Panc1 (cell line): ENCODE measurements at regions not wholly inside any gene's neighbourhood (a gene's known extent, or its start where the extent isn't known, plus 50 kb on each side); places are given as distances from the start of the nearest gene placed in this dataset.

ENCODE experiments used
- POLR2AphosphoS5 ChIP-seq: IDR thresholded peaks from 2 replicates; pipeline ENCODE4 v1.6.1; 2012; ENCODE audit warnings: mild to moderate bottlenecking, low read depth, low read length, moderate library complexity
- SIN3A ChIP-seq: IDR thresholded peaks from 2 replicates; pipeline ENCODE4 v1.6.1; 2012; ENCODE audit warnings: low read depth, mild to moderate bottlenecking, low read length, moderate library complexity, borderline replicate concordance; ENCODE audit not compliant: insufficient read depth
- TCF7L2 ChIP-seq: IDR thresholded peaks from 2 replicates; pipeline ENCODE4 v1.6.1; 2011; ENCODE audit warnings: mild to moderate bottlenecking, low read depth, low read length, inconsistent platforms
- TF ChIP-seq, protein P1 (sequence below): fragments of 450-650 bp; IDR thresholded peaks from 2 replicates; pipeline ENCODE4 v1.5.1; 2017; ENCODE audit warnings: mild to moderate bottlenecking
- TF ChIP-seq, protein P2 (sequence below), 2 experiments: IDR thresholded peaks; 2 replicates each; pipeline ENCODE4 v1.6.1; 2011 to 2012; ENCODE audit warnings: low read depth in 2 of 2, control low read depth in 1 of 2, low read length in 1 of 2, mild to moderate bottlenecking in 1 of 2, moderate library complexity in 1 of 2; ENCODE audit not compliant: insufficient read depth in 1 of 2

GRCh38 chr18:57294547-57294946, 57.8 kb upstream of the ST8SIA3 start:
- TF ChIP-seq, protein P1, sequence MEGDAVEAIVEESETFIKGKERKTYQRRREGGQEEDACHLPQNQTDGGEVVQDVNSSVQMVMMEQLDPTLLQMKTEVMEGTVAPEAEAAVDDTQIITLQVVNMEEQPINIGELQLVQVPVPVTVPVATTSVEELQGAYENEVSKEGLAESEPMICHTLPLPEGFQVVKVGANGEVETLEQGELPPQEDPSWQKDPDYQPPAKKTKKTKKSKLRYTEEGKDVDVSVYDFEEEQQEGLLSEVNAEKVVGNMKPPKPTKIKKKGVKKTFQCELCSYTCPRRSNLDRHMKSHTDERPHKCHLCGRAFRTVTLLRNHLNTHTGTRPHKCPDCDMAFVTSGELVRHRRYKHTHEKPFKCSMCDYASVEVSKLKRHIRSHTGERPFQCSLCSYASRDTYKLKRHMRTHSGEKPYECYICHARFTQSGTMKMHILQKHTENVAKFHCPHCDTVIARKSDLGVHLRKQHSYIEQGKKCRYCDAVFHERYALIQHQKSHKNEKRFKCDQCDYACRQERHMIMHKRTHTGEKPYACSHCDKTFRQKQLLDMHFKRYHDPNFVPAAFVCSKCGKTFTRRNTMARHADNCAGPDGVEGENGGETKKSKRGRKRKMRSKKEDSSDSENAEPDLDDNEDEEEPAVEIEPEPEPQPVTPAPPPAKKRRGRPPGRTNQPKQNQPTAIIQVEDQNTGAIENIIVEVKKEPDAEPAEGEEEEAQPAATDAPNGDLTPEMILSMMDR, result no peak
- TF ChIP-seq TCF7L2, result no peak
- TF ChIP-seq SIN3A, result no peak
- no peak for TF ChIP-seq POLR2AphosphoS5
- TF ChIP-seq, protein P2, sequence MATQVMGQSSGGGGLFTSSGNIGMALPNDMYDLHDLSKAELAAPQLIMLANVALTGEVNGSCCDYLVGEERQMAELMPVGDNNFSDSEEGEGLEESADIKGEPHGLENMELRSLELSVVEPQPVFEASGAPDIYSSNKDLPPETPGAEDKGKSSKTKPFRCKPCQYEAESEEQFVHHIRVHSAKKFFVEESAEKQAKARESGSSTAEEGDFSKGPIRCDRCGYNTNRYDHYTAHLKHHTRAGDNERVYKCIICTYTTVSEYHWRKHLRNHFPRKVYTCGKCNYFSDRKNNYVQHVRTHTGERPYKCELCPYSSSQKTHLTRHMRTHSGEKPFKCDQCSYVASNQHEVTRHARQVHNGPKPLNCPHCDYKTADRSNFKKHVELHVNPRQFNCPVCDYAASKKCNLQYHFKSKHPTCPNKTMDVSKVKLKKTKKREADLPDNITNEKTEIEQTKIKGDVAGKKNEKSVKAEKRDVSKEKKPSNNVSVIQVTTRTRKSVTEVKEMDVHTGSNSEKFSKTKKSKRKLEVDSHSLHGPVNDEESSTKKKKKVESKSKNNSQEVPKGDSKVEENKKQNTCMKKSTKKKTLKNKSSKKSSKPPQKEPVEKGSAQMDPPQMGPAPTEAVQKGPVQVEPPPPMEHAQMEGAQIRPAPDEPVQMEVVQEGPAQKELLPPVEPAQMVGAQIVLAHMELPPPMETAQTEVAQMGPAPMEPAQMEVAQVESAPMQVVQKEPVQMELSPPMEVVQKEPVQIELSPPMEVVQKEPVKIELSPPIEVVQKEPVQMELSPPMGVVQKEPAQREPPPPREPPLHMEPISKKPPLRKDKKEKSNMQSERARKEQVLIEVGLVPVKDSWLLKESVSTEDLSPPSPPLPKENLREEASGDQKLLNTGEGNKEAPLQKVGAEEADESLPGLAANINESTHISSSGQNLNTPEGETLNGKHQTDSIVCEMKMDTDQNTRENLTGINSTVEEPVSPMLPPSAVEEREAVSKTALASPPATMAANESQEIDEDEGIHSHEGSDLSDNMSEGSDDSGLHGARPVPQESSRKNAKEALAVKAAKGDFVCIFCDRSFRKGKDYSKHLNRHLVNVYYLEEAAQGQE (IDR thresholded peaks at IDR 0.05; ENCODE audit: insufficient read depth in 1 of 2, low read depth in 2 of 2, low read length in 1 of 2), result no peak
